ENCODE measurements at regions not wholly inside any gene's neighbourhood (a gene's known extent, or its start where the extent isn't known, plus 50 kb on each side); places are given as distances from the start of the nearest gene placed in this dataset.

- H3K9me3 Mint-ChIP-seq = no peaks in the 10 kb centered on the region
- CTCF ChIA-PET = no interaction called here
- H3K36me3 Mint-ChIP-seq = no peaks in the 10 kb centered on the region
- POLR2A ChIA-PET = no interaction called here
- no peaks in the 10 kb centered on the region for H3K36me3 ChIP-seq (ENCODE audit: insufficient read depth, low read length)
- peaks cover 8 to 22% of the 10 kb centered on the region in 2 donors for H3K27me3 Mint-ChIP-seq
- no peak for DNase-seq
- H3K27me3 ChIP-seq (ENCODE audit: insufficient read depth, low read length, poor library complexity, severe bottlenecking) = no peaks in the 10 kb centered on the region
- no peaks in the 10 kb centered on the region for H3K4me1 Mint-ChIP-seq
- no peak overlapping the region for H3K4me3 Mint-ChIP-seq
- no peak overlapping the region for H3K27ac Mint-ChIP-seq
- no peaks in the 10 kb centered on the region for H3K9me3 ChIP-seq (ENCODE audit: low read length)
- no peaks in the 10 kb centered on the region for H3K4me1 ChIP-seq (ENCODE audit: insufficient read depth, low read length)
- no peak overlapping the region for H3K4me3 ChIP-seq (ENCODE audit: low read length)
- no peak overlapping the region for H3K27ac ChIP-seq (ENCODE audit: low read depth, low read length)
Observed at GRCh38 chr16:79703066-79703465, 102.5 kb upstream of the MAF start.

- Histone ChIP-seq H3K4me3 (ENCODE audit: low read length) (no peak overlapping the region), H3K9me3 (ENCODE audit: low read length) (no peaks in the 10 kb centered on the region), H3K36me3 (ENCODE audit: insufficient read depth, low read length) (no peaks in the 10 kb centered on the region), H3K27ac (ENCODE audit: low read depth, low read length) (no peak overlapping the region), H3K4me1 (ENCODE audit: insufficient read depth, low read length) (no peaks in the 10 kb centered on the region), H3K27me3 (ENCODE audit: insufficient read depth, low read length, poor library complexity, severe bottlenecking) (no peaks in the 10 kb centered on the region)
- CTCF ChIA-PET = no interaction called here
- Mint-ChIP-seq H3K4me1 (no peaks in the 10 kb centered on the region), H3K4me3 (no peak overlapping the region), H3K9me3 (peaks cover 3 to 17% (median 9%) of the 10 kb centered on the region in 5 donors), H3K36me3 (no peaks in the 10 kb centered on the region), H3K27ac (no peak overlapping the region), H3K27me3 (peaks cover 8 to 15% of the 10 kb centered on the region in 2 donors)
- POLR2A ChIA-PET = no interaction called here
- no peak for DNase-seq
Observed at GRCh38 chr16:79698341-79698753, 97.8 kb upstream of the MAF start.

DNA sequence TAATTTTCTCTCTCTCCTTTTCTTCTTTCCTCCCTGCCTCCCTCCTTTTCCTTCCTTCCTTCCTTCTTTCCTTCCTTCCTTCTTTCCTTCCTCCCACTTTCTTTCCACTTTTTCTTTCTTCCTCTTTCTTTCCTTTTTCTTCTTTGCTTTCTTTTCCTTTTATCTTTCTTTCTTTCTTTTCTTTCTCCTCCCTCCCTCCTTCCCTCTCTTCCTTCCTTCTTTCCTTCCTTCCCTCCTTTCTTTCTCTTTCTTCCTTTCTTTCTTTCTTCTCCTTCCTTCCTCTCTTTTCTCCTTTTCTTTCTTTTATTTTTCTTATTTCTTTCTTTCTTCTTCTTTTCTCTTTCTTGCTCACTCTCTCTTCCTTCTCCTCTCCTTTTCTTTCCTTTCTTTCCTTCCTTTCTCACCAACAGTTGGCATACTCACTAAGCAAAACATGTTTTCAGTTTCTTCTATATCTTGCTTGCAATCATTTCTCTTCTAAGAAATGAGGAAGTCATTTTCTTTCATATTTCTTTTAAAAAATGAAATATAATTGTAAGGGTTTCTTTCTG, 97.1 kb upstream of the MAF start:
- no peaks in the 10 kb centered on the region for H3K36me3 Mint-ChIP-seq
- H3K9me3 ChIP-seq (ENCODE audit: low read length) = no peaks in the 10 kb centered on the region
- no peaks in the 10 kb centered on the region for H3K4me1 Mint-ChIP-seq
- DNase-seq = no peak
- no peak overlapping the region for H3K4me3 ChIP-seq (ENCODE audit: low read length)
- H3K9me3 Mint-ChIP-seq = peaks cover 7 to 20% (median 12%) of the 10 kb centered on the region in 5 donors
- H3K4me3 Mint-ChIP-seq = no peak overlapping the region
- H3K27me3 Mint-ChIP-seq = peaks cover 8 to 15% of the 10 kb centered on the region in 2 donors
- no peak overlapping the region for H3K27ac Mint-ChIP-seq
- CTCF ChIA-PET = no interaction called here
- H3K36me3 ChIP-seq (ENCODE audit: insufficient read depth, low read length) = no peaks in the 10 kb centered on the region
- no peaks in the 10 kb centered on the region for H3K4me1 ChIP-seq (ENCODE audit: insufficient read depth, low read length)
- no peak overlapping the region for H3K27ac ChIP-seq (ENCODE audit: low read depth, low read length)
- no peaks in the 10 kb centered on the region for H3K27me3 ChIP-seq (ENCODE audit: insufficient read depth, low read length, poor library complexity, severe bottlenecking)
- POLR2A ChIA-PET = no interaction called here

DNA sequence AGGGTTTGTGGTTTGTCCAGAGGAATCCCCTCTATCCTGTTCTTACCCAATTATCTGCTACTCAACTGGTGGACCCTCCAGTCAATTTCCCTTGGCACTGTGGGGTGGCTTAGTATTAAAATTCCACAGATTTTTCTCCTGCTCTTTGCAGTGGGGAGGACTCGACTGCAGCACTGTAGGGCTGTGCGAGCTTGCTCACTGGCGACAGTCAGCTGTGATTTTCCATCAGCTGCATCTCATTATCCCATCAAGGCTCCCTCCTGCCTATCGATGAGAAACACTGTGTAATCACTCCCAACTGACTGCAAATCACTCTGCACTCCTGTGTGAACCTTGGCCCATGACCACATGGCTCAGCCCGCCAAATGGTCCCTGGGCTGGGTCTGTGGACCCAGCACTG, 90.5 kb upstream of the MAF start:
- Histone ChIP-seq H3K4me1 (ENCODE audit: insufficient read depth, low read length) (no peaks in the 10 kb centered on the region), H3K27ac (ENCODE audit: low read depth, low read length) (no peak overlapping the region), H3K27me3 (ENCODE audit: insufficient read depth, low read length, poor library complexity, severe bottlenecking) (no peaks in the 10 kb centered on the region), H3K9me3 (ENCODE audit: low read length) (no peaks in the 10 kb centered on the region), H3K36me3 (ENCODE audit: insufficient read depth, low read length) (no peaks in the 10 kb centered on the region), H3K4me3 (ENCODE audit: low read length) (no peak overlapping the region)
- Mint-ChIP-seq H3K9me3 (peaks cover 10 to 14% (median 11%) of the 10 kb centered on the region in 5 donors), H3K27me3 (peaks cover 2 to 36% of the 10 kb centered on the region in 2 donors), H3K4me1 (no peaks in the 10 kb centered on the region), H3K4me3 (no peak overlapping the region), H3K27ac (no peak overlapping the region), H3K36me3 (no peaks in the 10 kb centered on the region)
- CTCF ChIA-PET = no interaction called here
- POLR2A ChIA-PET = no interaction called here
- DNase-seq = no peak

- CTCF ChIA-PET = no interaction called here
- H3K4me3 Mint-ChIP-seq = no peak overlapping the region
- Histone ChIP-seq H3K9me3 (ENCODE audit: low read length) (no peaks in the 10 kb centered on the region), H3K4me1 (ENCODE audit: insufficient read depth, low read length) (no peaks in the 10 kb centered on the region), H3K27me3 (ENCODE audit: insufficient read depth, low read length, poor library complexity, severe bottlenecking) (no peaks in the 10 kb centered on the region), H3K36me3 (ENCODE audit: insufficient read depth, low read length) (no peaks in the 10 kb centered on the region), H3K27ac (ENCODE audit: low read depth, low read length) (no peak overlapping the region), H3K4me3 (ENCODE audit: low read length) (no peak overlapping the region)
- no peak for DNase-seq
- no peaks in the 10 kb centered on the region for H3K4me1 Mint-ChIP-seq
- H3K36me3 Mint-ChIP-seq = no peaks in the 10 kb centered on the region
- peaks cover 10 to 13% (median 11%) of the 10 kb centered on the region in 5 donors for H3K9me3 Mint-ChIP-seq
- peaks cover 4 to 40% of the 10 kb centered on the region in 2 donors for H3K27me3 Mint-ChIP-seq
- POLR2A ChIA-PET = no interaction called here
- H3K27ac Mint-ChIP-seq = no peak overlapping the region
Observed at GRCh38 chr16:79690159-79690558, 89.6 kb upstream of the MAF start.

- Mint-ChIP-seq H3K27ac (no peak overlapping the region), H3K36me3 (no peaks in the 10 kb centered on the region), H3K27me3 (peaks cover 2 to 47% of the 10 kb centered on the region in 2 donors), H3K4me3 (no peak overlapping the region), H3K4me1 (no peaks in the 10 kb centered on the region), H3K9me3 (peaks cover 0 to 4% (median 0%) of the 10 kb centered on the region in 5 donors)
- Histone ChIP-seq H3K9me3 (ENCODE audit: low read length) (no peaks in the 10 kb centered on the region), H3K27me3 (ENCODE audit: insufficient read depth, low read length, poor library complexity, severe bottlenecking) (no peaks in the 10 kb centered on the region), H3K27ac (ENCODE audit: low read depth, low read length) (no peak overlapping the region), H3K4me1 (ENCODE audit: insufficient read depth, low read length) (no peaks in the 10 kb centered on the region), H3K36me3 (ENCODE audit: insufficient read depth, low read length) (no peaks in the 10 kb centered on the region), H3K4me3 (ENCODE audit: low read length) (no peak overlapping the region)
- POLR2A ChIA-PET = no interaction called here
- CTCF ChIA-PET = no interaction called here
- no peak for DNase-seq
Observed at GRCh38 chr16:79687249-79688130, 87.0 kb upstream of the MAF start.

DNA sequence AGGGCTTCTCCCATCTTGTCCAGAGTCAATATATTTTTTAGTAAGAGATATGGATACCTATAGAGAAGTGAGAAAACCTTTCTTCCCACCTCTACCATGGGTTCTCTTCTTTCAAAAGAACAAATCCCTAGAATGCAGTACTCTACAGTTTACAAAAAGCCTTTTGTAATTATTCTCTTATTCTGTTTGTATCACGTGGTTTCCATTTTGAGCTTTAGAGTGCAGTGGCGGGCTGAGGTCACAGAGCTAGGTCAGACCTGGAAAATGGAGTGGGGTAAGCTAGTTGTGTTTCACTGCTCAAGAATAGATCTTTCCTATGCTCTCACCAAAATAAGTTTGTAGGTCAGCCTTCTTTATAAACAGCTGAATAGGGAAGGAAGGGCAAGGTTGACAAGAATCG, 85.3 kb upstream of the MAF start:
- DNase-seq = no peak
- H3K27ac ChIP-seq (ENCODE audit: low read depth, low read length) = no peak overlapping the region
- ChIA-PET CTCF (no interaction called here), POLR2A (no interaction called here)
- H3K27me3 Mint-ChIP-seq = peaks cover 2 to 37% of the 10 kb centered on the region in 2 donors
- H3K4me3 ChIP-seq (ENCODE audit: low read length) = no peak overlapping the region
- no peak overlapping the region for H3K27ac Mint-ChIP-seq
- no peaks in the 10 kb centered on the region for H3K9me3 ChIP-seq (ENCODE audit: low read length)
- no peak overlapping the region for H3K4me3 Mint-ChIP-seq
- H3K4me1 ChIP-seq (ENCODE audit: insufficient read depth, low read length) = no peaks in the 10 kb centered on the region
- no peaks in the 10 kb centered on the region for H3K36me3 Mint-ChIP-seq
- peaks cover 0 to 4% (median 0%) of the 10 kb centered on the region in 5 donors for H3K9me3 Mint-ChIP-seq
- H3K4me1 Mint-ChIP-seq = no peaks in the 10 kb centered on the region
- no peaks in the 10 kb centered on the region for H3K36me3 ChIP-seq (ENCODE audit: insufficient read depth, low read length)
- no peaks in the 10 kb centered on the region for H3K27me3 ChIP-seq (ENCODE audit: insufficient read depth, low read length, poor library complexity, severe bottlenecking)

DNA sequence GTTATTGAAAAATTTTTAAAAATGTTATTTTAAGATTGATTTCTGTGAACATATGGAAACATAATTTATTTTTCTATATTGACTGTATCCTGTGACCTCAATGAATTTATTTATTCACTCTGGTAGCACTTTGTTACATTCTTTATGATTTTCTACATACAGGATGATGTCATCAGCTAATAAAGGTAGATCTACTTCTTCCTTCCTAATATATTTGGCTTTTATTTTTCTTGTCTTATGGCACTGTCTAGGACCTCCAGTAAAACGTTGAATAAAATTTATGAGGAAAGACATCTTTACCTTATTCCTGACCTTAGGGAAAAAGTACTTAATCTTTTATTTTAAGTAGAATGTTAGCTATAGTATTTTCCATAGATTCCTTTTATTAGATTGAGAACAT, 78.8 kb upstream of the MAF start:
- Histone ChIP-seq H3K36me3 (ENCODE audit: insufficient read depth, low read length) (no peaks in the 10 kb centered on the region), H3K4me1 (ENCODE audit: insufficient read depth, low read length) (no peaks in the 10 kb centered on the region), H3K9me3 (ENCODE audit: low read length) (no peaks in the 10 kb centered on the region), H3K27ac (ENCODE audit: low read depth, low read length) (no peak overlapping the region), H3K4me3 (ENCODE audit: low read length) (no peak overlapping the region), H3K27me3 (ENCODE audit: insufficient read depth, low read length, poor library complexity, severe bottlenecking) (no peaks in the 10 kb centered on the region)
- no peak for DNase-seq
- Mint-ChIP-seq H3K9me3 (no peaks in the 10 kb centered on the region), H3K4me3 (no peak overlapping the region), H3K27ac (no peak overlapping the region), H3K4me1 (no peaks in the 10 kb centered on the region), H3K27me3 (peaks cover 4 to 22% of the 10 kb centered on the region in 2 donors), H3K36me3 (no peaks in the 10 kb centered on the region)
- ChIA-PET CTCF (no interaction called here), POLR2A (no interaction called here)

Data from CD8-positive, alpha-beta memory T cell (primary cell).